KMS-11 (cell line): ENCODE measurements at regions not wholly inside any gene's neighbourhood (a gene's known extent, or its start where the extent isn't known, plus 50 kb on each side); places are given as distances from the start of the nearest gene placed in this dataset.

Experiments used
- H2AFZ ChIP-seq: fragments of 200-600 bp; sonication (generic); 2 replicates; pipeline ENCODE4 v1.6.1; 2016; ENCODE audit warnings: antibody characterized with exemption, mixed run types, low read depth
- H3K27ac ChIP-seq: fragments of 200-600 bp; sonication (generic); 2 replicates; pipeline ENCODE4 v1.6.1; 2016; ENCODE audit warnings: mild to moderate bottlenecking, mixed run types
- H3K27me3 ChIP-seq: fragments of 200-600 bp; sonication (generic); 2 replicates; pipeline ENCODE4 v1.6.1; 2017; ENCODE audit warnings: mild to moderate bottlenecking, low read depth, mixed run types, moderate library complexity; ENCODE audit not compliant: insufficient read depth
- H3K36me3 ChIP-seq: fragments of 200-600 bp; sonication (generic); 2 replicates; pipeline ENCODE4 v1.6.1; 2017; ENCODE audit warnings: mild to moderate bottlenecking, mixed run types; ENCODE audit not compliant: insufficient read depth
- H3K4me1 ChIP-seq: fragments of 200-600 bp; sonication (generic); 2 replicates; pipeline ENCODE4 v1.6.1; 2016; ENCODE audit warnings: mild to moderate bottlenecking, low read depth, mixed run types; ENCODE audit not compliant: poor library complexity, severe bottlenecking
- H3K4me2 ChIP-seq: fragments of 200-600 bp; sonication (generic); 2 replicates; pipeline ENCODE4 v1.7.0; 2016; ENCODE audit warnings: mild to moderate bottlenecking, mixed run types
- H3K4me3 ChIP-seq: fragments of 200-600 bp; sonication (generic); IDR thresholded peaks from 2 replicates; pipeline ENCODE4 v1.6.1; 2017; ENCODE audit warnings: low read depth, low read length, mixed read lengths; ENCODE audit not compliant: insufficient read depth
- H3K79me2 ChIP-seq: fragments of 200-600 bp; sonication (generic); 2 replicates; pipeline ENCODE4 v1.6.1; 2016; ENCODE audit warnings: low read depth, mixed run types; ENCODE audit not compliant: insufficient read depth
- H3K9ac ChIP-seq: fragments of 200-600 bp; sonication (generic); 2 replicates; pipeline ENCODE4 v1.6.1; 2016; ENCODE audit warnings: mild to moderate bottlenecking, mixed run types
- H4K20me1 ChIP-seq: fragments of 200-600 bp; sonication (generic); 2 replicates; pipeline ENCODE4 v1.6.1; 2016; ENCODE audit warnings: mild to moderate bottlenecking, mixed run types; ENCODE audit not compliant: insufficient read depth
- TF ChIP-seq, protein P1 (sequence below): fragments of 200-600 bp; sonication (generic); conservative IDR thresholded peaks from 2 replicates; pipeline ENCODE4 v1.6.1; 2017; ENCODE audit warnings: low read depth, mild to moderate bottlenecking, antibody characterized with exemption, low read length, moderate library complexity, mixed read lengths

DNA sequence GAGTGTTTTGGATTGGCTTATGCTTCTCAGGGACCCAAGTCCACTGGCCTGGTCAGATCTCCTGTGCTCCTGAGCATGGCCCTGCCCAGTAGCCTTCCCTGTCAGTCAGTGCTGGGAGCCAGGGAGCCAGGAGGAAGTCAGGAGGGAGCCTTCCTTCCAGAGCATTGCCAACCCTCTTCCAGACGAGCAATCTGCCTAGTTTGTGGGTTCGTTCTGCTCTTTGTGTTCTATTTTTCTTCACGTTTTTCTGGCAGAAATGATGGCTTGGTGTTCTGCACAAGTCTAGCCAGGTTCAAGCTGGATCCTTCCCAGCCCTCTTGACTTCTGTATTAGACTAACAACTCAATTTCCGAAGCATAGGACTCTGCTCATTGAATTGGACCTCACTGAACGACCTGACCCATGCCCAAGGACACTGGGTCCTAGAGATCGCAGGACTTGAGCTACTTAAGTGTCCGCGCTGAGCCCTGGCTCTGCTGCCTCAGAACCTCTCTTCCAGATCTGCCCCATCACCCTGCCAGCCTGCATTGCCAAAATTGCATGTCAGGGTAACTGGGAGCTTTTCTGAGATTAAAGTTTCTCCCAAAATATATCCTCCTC is 76.2 kb upstream of the MPP7 start:
- Histone ChIP-seq H4K20me1 (no peaks in the 10 kb centered on the region), H3K27ac (no peak overlapping the region), H3K27me3 (no peaks in the 10 kb centered on the region), H3K4me2 (no peak overlapping the region), H3K79me2 (no peaks in the 10 kb centered on the region), H3K4me3 (no peak overlapping the region), H3K9ac (no peak overlapping the region), H2AFZ (no peak overlapping the region), H3K4me1 (peaks cover 6% of the 10 kb centered on the region), H3K36me3 (no peaks in the 10 kb centered on the region)
- TF ChIP-seq, protein P1, sequence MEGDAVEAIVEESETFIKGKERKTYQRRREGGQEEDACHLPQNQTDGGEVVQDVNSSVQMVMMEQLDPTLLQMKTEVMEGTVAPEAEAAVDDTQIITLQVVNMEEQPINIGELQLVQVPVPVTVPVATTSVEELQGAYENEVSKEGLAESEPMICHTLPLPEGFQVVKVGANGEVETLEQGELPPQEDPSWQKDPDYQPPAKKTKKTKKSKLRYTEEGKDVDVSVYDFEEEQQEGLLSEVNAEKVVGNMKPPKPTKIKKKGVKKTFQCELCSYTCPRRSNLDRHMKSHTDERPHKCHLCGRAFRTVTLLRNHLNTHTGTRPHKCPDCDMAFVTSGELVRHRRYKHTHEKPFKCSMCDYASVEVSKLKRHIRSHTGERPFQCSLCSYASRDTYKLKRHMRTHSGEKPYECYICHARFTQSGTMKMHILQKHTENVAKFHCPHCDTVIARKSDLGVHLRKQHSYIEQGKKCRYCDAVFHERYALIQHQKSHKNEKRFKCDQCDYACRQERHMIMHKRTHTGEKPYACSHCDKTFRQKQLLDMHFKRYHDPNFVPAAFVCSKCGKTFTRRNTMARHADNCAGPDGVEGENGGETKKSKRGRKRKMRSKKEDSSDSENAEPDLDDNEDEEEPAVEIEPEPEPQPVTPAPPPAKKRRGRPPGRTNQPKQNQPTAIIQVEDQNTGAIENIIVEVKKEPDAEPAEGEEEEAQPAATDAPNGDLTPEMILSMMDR: no peak

DNA sequence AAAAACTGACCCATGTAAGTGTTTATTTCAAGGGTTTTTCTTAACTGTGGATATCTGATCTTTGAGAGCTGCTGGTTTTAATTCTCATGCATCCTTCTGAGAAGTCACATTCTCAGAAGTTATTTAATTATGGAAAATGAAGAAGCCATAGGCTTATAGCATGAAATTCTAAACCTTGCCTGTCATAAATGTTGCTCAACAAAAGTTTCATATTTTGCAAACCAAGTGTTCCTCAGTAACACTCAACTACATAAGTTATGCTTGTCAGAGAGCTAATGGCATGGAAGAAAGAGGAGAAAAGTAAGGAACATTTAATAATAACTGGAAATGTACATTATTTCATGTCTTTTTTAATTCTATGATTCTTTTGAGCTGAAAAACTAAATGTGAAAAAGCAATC is 78.6 kb upstream of the MPP7 start:
- no peak overlapping the region for H3K27ac ChIP-seq
- H3K4me1 ChIP-seq: peaks cover 6% of the 10 kb centered on the region
- H3K79me2 ChIP-seq: no peaks in the 10 kb centered on the region
- H3K4me2 ChIP-seq: no peak overlapping the region
- H2AFZ ChIP-seq: no peak overlapping the region
- no peak overlapping the region for H3K4me3 ChIP-seq
- H3K36me3 ChIP-seq: no peaks in the 10 kb centered on the region
- no peaks in the 10 kb centered on the region for H3K27me3 ChIP-seq
- H3K9ac ChIP-seq: no peak overlapping the region
- TF ChIP-seq, protein P1: no peak
- no peaks in the 10 kb centered on the region for H4K20me1 ChIP-seq

DNA sequence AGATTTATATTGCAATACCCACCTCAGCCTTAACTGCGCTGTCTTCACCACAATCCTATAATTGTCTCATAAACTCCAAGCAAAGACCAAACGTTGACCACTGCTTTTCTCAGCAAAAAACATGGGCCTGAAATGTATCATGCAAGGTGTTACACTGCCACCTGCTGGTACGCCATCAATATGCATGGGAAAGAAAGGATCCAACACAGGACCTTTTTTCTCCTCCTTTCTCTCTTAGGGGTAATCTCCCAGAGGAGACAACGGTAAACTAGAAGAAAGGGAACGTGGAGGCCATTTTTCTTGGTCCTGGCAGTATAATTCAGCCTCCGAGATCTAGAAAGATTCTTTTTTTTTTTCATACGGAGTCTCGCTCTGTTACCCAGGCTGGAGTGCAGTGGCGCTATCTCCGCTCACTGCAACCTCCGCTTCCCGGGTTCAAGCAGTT is 79.1 kb upstream of the MPP7 start:
- Histone ChIP-seq H4K20me1 (no peaks in the 10 kb centered on the region), H3K4me1 (peaks cover 6% of the 10 kb centered on the region), H3K27me3 (no peaks in the 10 kb centered on the region), H3K9ac (no peak overlapping the region), H3K79me2 (no peaks in the 10 kb centered on the region), H2AFZ (no peak overlapping the region), H3K36me3 (no peaks in the 10 kb centered on the region), H3K4me3 (no peak overlapping the region), H3K4me2 (no peak overlapping the region), H3K27ac (no peak overlapping the region)
- TF ChIP-seq, protein P1: peak; percentile 97

DNA sequence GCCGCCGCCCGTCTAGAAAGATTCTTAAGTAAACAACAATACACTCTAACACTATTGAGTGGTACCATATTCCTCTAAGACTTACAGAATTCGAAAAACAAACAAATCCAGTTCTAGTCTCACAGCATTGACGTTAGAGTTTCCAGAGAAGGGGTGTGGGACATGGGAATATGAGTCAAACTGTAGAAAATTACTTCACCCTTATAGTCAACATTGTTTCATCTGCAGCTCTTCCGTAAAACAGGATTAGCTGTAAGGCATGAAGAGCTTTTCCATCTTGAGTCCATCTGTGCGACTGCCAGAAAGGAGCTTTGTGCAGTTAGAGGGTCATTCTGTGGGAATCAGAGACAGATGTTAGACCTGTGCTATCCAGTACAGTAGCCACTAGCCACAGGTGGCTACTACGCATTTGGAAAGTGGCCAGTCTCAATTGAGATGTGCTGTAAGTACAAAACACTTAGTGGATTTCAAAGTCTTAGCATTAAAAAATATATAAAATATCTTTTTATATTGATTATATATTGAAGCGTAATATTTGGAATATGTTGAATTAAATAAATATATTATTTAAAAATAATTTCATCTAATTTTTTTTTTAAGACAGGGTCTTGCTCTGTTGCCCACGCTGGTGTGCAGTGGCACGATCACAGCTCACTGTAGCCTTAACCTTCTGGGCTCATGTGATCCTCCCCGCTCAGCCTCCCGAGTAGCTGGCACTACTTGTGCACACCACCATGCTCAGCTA is 79.8 kb upstream of the MPP7 start:
- Histone ChIP-seq H2AFZ (no peak overlapping the region), H3K27ac (no peak overlapping the region), H3K4me1 (peaks cover 6% of the 10 kb centered on the region), H4K20me1 (no peaks in the 10 kb centered on the region), H3K4me3 (no peak overlapping the region), H3K4me2 (no peak overlapping the region), H3K36me3 (no peaks in the 10 kb centered on the region), H3K79me2 (no peaks in the 10 kb centered on the region), H3K27me3 (no peaks in the 10 kb centered on the region), H3K9ac (no peak overlapping the region)
- TF ChIP-seq, protein P1: no peak
